ENCODE measurements at regions not wholly inside any gene's neighbourhood (a gene's known extent, or its start where the extent isn't known, plus 50 kb on each side); places are given as distances from the start of the nearest gene placed in this dataset.

DNA sequence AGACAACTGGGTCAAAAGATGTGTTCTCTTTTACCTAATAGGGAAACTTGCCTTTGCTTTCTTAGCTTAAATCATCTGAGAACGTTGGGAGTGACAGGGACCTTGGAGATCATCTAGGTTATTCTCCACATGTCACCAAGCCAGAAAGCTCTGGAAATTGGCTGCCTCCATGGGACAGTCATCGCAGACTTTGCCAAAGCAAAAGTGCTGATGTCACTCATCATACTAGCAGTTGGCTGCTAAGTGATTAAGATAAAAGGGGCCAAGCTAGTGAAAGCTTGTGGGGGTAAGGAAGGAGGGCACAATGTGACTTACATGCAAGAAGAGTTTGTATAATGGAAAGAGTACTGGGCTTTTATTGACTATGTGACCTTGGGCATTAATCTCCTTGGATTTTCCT is 198.0 kb upstream of the PFN2 start:
- Histone ChIP-seq H3K79me2 (ENCODE audit: insufficient read depth, low read length) (no peaks in the 10 kb centered on the region), H3K9me3 (ENCODE audit: insufficient read depth, low read length) (no peaks in the 10 kb centered on the region), H4K20me1 (ENCODE audit: low read depth, low read length) (no peaks in the 10 kb centered on the region), H3F3A (ENCODE audit: insufficient read depth) (no peaks in the 10 kb centered on the region), H3K9ac (ENCODE audit: low read length) (no peak overlapping the region), H3K4me3 (ENCODE audit: insufficient read depth, low read length, poor library complexity, severe bottlenecking) (no peak overlapping the region), H3K27me3 (ENCODE audit: low read length) (no peaks in the 10 kb centered on the region), H3K36me3 (ENCODE audit: low read length) (no peaks in the 10 kb centered on the region), H3K27ac (ENCODE audit: low read depth, low read length) (no peak overlapping the region), H3K9me2 (replicated peaks; ENCODE audit: insufficient read depth, low read length) (no peaks in the 10 kb centered on the region), H3K4me2 (ENCODE audit: low read depth, low read length, poor library complexity, severe bottlenecking) (no peak overlapping the region), H2AFZ (ENCODE audit: low read depth, low read length, severe bottlenecking) (no peak overlapping the region)
- TF ChIP-seq EZH2phosphoT487 (conservative IDR thresholded peaks at IDR 0.05; ENCODE audit: low read length): no peak
- TF ChIP-seq, protein P1, sequence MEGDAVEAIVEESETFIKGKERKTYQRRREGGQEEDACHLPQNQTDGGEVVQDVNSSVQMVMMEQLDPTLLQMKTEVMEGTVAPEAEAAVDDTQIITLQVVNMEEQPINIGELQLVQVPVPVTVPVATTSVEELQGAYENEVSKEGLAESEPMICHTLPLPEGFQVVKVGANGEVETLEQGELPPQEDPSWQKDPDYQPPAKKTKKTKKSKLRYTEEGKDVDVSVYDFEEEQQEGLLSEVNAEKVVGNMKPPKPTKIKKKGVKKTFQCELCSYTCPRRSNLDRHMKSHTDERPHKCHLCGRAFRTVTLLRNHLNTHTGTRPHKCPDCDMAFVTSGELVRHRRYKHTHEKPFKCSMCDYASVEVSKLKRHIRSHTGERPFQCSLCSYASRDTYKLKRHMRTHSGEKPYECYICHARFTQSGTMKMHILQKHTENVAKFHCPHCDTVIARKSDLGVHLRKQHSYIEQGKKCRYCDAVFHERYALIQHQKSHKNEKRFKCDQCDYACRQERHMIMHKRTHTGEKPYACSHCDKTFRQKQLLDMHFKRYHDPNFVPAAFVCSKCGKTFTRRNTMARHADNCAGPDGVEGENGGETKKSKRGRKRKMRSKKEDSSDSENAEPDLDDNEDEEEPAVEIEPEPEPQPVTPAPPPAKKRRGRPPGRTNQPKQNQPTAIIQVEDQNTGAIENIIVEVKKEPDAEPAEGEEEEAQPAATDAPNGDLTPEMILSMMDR (IDR thresholded peaks at IDR 0.05; ENCODE audit: insufficient read depth, low read length, poor library complexity, severe bottlenecking): no peak

DNA sequence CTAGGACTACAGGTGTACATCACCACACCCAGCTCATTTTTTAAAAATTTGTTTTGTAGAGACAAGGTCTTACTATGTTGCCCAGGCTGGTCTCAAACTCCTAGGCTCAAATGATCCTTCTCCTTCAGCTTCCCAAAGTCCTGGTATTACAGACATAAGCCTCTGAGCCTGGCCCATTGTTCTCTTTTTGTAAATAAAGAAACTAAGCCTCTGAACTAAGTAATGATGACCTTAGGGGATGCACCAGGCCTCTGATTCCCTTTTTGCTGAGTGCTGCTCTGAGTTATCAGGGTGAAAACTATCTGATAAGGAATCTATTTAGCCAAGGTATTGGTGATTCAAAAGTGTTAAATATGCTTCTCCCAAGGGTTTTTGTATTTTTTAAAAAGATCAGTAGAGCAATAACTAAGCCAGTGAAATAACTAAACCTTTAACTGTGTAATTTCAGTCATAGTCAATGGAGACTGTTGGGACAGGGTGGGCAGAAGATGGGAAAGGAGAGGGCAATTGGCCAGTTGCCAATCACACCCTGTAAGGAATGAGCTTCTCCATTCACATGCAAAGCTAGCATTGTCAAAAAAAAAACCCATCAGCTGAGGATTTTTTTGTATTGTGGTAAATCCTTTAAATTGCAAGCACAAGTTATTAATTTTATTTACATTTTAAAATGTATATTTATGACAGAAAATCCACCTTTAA is 194.8 kb upstream of the PFN2 start:
- H4K20me1 ChIP-seq (ENCODE audit: low read depth, low read length): no peaks in the 10 kb centered on the region
- H3K27ac ChIP-seq (ENCODE audit: low read depth, low read length): no peak overlapping the region

DNA sequence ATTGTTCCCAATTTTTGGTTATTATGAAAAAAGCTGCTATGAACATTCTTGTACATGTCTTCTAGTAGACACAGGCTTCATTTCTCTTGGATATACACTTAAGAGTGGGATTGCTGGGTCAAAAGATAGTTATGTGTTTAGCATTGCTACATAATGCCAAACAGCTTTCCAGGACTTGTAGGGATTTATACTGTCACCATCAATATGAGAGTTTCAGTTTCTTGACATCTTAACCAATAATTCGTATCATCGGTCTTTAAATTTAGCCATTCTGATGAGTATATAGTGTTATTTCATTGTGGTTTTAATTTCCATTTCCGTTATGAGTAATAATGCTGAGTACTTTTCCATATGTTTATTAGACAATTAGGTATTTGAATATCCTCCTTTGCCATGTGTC is 190.3 kb upstream of the PFN2 start:
- H3K9ac ChIP-seq (ENCODE audit: low read length): no peak overlapping the region
- TF ChIP-seq EZH2phosphoT487 (conservative IDR thresholded peaks at IDR 0.05; ENCODE audit: low read length): no peak
- TF ChIP-seq, protein P1 (IDR thresholded peaks at IDR 0.05; ENCODE audit: insufficient read depth, low read length, poor library complexity, severe bottlenecking): no peak
- no peak overlapping the region for H2AFZ ChIP-seq (ENCODE audit: low read depth, low read length, severe bottlenecking)
- H4K20me1 ChIP-seq (ENCODE audit: low read depth, low read length): no peaks in the 10 kb centered on the region
- H3K9me3 ChIP-seq (ENCODE audit: insufficient read depth, low read length): no peaks in the 10 kb centered on the region
- no peak overlapping the region for H3K4me2 ChIP-seq (ENCODE audit: low read depth, low read length, poor library complexity, severe bottlenecking)
- no peak overlapping the region for H3K27ac ChIP-seq (ENCODE audit: low read depth, low read length)
- no peaks in the 10 kb centered on the region for H3K27me3 ChIP-seq (ENCODE audit: low read length)
- H3K4me3 ChIP-seq (ENCODE audit: insufficient read depth, low read length, poor library complexity, severe bottlenecking): no peak overlapping the region
- no peaks in the 10 kb centered on the region for H3F3A ChIP-seq (ENCODE audit: insufficient read depth)
- H3K36me3 ChIP-seq (ENCODE audit: low read length): no peaks in the 10 kb centered on the region
- H3K9me2 ChIP-seq (replicated peaks; ENCODE audit: insufficient read depth, low read length): no peaks in the 10 kb centered on the region
- no peaks in the 10 kb centered on the region for H3K79me2 ChIP-seq (ENCODE audit: insufficient read depth, low read length)

More for the DNA sequence above, 194.8 kb upstream of the PFN2 start:
- TF ChIP-seq, protein P1 (IDR thresholded peaks at IDR 0.05; ENCODE audit: insufficient read depth, low read length, poor library complexity, severe bottlenecking): no peak
- TF ChIP-seq EZH2phosphoT487 (conservative IDR thresholded peaks at IDR 0.05; ENCODE audit: low read length): no peak
- Histone ChIP-seq H3K27me3 (ENCODE audit: low read length) (no peaks in the 10 kb centered on the region), H3K4me2 (ENCODE audit: low read depth, low read length, poor library complexity, severe bottlenecking) (no peak overlapping the region), H3K79me2 (ENCODE audit: insufficient read depth, low read length) (no peaks in the 10 kb centered on the region), H3K9ac (ENCODE audit: low read length) (no peak overlapping the region), H3K36me3 (ENCODE audit: low read length) (no peaks in the 10 kb centered on the region), H3K4me3 (ENCODE audit: insufficient read depth, low read length, poor library complexity, severe bottlenecking) (no peak overlapping the region), H2AFZ (ENCODE audit: low read depth, low read length, severe bottlenecking) (no peak overlapping the region), H3F3A (ENCODE audit: insufficient read depth) (no peaks in the 10 kb centered on the region), H3K9me2 (replicated peaks; ENCODE audit: insufficient read depth, low read length) (no peaks in the 10 kb centered on the region), H3K9me3 (ENCODE audit: insufficient read depth, low read length) (no peaks in the 10 kb centered on the region)
